DMS79 treated with DMSO at 0.1 percent for 48 hours (cell line): ENCODE measurements at regions not wholly inside any gene's neighbourhood (a gene's known extent, or its start where the extent isn't known, plus 50 kb on each side); places are given as distances from the start of the nearest gene placed in this dataset.

Source experiments
- DNase-seq: peaks from one replicate; lab custom pipeline; 2025; lab: John Stamatoyannopoulos, UW

DNA sequence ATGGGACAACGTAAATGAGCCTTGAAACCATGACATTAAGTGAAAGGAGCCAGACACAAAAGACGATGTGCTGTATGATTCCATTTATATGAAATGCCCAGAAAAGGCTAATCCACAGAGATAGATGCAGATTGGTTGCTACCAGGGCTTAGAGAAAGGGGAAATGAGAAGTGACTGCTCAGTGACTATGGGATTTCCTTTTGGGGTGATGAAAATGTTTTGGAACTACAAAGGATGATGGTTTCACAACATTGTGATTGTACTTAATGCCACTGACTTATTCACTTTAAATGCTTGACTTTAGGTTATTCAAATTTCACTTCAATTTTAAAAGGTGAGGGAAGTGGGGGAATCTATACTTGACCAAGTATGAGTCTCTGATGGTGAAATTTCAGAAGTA is 414.3 kb downstream of the SETD4 start:
- DNase-seq: no peak

DNA sequence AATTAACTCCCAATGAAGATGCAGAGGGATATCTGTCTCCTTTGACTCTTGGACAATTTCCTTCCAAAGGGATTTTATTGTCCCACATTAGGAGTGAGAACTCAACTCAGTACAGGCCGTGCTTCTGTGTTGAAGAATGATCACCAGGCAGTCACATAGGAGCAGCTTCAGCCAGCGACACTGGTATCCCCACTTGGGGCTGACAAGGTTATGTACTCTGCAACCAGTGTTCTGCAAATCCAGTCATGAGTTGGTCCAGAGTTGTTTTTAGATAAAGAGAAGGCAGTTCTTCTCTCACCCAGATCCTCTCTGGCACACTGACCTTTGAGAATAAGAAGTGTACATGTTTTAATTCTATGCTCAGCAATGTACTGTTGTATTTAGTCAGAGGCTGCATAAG is 415.8 kb downstream of the SETD4 start:
- DNase-seq: no peak

DNA sequence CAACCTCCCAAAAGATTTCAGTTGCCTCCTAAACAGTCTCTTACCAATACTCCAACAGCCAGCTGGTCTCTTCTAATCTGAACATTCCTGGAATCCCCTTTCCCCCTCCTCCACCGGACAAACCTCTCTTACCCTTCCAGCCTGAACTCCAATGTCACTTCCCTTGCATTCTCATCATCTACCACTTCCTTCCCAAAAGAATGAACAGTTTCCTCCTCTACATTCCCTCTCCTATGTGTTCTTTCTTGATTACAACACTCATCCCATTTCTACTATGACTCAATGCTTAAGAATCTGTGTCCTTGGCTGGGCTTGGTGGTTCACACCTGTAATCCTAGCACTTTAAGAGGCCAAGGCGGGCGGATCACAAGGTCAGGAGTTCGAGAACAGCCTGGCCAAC is 417.1 kb downstream of the SETD4 start:
- DNase-seq: no peak

GRCh38 chr21:35641271-35642016 is 418.9 kb downstream of the SETD4 start:
- no peak for DNase-seq

DNA sequence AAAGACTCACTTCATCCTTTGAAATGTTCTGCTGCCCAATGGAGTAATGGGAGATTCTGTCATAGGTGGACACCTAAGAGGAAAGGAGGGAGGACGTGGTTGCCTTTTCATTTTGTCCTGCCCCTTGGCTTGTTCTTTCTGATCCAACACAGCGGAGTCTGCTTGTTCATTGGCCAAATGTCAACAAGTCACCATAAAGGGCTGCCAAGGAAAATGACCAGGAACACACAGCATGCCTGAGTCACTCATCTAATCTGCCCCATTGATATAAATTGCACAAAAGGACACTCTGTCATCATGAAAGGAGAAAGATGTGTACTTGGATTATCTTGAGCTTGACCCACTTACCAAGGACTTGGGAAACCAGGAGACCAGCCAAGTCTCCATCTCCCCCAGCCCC is 422.9 kb downstream of the SETD4 start:
- DNase-seq: no peak

GRCh38 chr21:35635994-35636393 is 424.3 kb downstream of the SETD4 start:
- DNase-seq: no peak

DNA sequence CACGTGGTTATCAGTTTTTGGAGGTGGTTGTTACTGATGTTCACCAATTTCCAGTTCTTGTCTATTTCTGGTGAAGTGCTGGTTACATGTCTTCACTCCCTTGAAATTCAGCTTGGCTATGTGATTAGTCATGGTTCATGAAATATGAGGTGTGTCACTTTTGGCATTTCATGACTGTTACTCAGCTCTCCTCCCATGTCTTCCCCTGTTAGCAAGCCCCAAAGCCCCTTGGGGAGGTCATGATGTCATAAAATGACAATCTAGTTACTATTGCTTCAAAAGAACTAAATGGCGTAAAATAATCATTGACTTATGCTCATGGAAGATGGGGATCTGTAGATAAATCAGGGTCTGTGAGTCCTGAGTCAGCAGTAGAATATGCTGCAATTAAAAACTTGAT is 425.1 kb downstream of the SETD4 start:
- no peak for DNase-seq

DNA sequence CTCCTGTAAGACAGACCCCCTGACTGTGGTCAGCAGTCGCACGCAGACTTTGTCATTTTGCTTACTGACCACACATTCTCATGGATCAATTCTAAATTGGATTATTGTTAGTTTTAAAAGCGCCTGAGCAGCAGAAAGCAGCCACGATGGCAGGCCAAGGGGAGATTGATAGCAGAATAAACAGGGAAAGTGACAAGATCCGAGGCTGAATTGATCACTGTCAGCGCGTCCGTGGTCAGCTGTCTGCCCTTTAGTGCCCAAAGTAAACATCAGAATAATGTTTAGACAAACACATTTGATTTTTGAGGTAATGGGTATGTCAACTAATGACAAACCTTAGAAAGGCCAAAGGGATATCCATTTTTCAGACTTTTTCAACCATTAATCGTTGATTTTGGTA is 426.8 kb downstream of the SETD4 start:
- DNase-seq: no peak

GRCh38 chr21:35632711-35633110 is 427.6 kb downstream of the SETD4 start:
- DNase-seq: no peak

DNA sequence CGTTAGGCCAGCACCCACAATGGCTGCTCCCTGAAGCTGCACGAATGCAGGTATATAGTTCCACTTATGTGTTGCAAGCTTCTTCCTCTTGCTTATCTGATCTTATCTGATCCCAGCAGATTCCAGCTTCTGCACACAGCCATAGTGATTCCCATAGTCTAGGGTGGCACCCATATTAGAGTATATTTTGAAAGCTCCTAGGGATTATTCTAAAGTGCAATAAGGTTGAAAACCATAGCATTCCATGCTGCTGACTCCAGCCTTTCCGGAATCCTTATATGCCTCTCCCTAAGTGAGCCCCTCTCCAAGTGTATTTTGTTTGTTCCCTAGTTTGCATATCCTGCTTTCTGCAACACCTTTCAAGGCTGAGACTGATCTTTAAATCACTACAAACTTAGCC is 432.0 kb downstream of the SETD4 start:
- DNase-seq: no peak

GRCh38 chr21:35627462-35627861 is 432.9 kb downstream of the SETD4 start:
- no peak for DNase-seq

GRCh38 chr21:35625576-35625975 is 434.8 kb downstream of the SETD4 start:
- no peak for DNase-seq

DNA sequence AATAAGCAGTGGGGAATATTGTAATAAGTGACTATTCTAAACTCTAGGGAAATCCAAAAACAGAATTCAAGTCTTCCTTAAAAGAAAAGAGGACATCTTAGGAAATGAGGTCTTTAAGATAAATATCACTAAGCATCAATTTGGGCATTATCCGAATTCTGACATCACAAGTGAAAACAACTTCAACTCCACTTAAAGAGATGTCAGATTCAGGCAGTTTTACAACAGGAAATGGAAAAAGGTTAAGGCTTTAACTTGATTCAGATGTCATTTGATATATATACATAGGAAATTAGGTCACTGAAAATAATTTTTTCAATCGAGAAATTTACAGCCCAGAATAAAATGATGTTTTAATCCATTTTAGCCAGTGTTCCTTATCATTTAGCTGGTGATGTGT is 435.4 kb downstream of the SETD4 start:
- no peak for DNase-seq

GRCh38 chr21:35622612-35623011 is 437.7 kb downstream of the SETD4 start:
- no peak for DNase-seq

DNA sequence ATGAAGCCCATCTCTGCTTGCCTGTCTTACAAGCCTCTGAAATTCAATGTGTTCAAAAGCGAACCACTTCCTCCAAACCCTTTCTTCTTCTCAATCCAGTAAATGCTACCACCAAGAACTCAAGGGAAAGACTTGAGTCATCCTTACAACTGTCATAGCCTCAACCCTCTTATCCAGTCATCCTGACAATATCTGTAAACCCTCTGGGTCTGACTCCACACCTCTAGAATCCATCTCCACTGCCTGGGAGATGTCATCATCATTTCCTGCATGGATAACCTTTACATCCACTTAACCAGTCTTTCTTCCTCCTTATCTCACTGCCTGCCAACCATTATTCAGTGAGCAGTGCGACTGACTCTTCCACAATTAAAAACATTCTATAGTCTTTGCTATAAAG is 441.1 kb downstream of the SETD4 start:
- DNase-seq: no peak

GRCh38 chr21:35617491-35617890 is 442.8 kb downstream of the SETD4 start:
- DNase-seq: no peak

GRCh38 chr21:35616090-35616489 is 444.2 kb downstream of the SETD4 start:
- no peak for DNase-seq

DNA sequence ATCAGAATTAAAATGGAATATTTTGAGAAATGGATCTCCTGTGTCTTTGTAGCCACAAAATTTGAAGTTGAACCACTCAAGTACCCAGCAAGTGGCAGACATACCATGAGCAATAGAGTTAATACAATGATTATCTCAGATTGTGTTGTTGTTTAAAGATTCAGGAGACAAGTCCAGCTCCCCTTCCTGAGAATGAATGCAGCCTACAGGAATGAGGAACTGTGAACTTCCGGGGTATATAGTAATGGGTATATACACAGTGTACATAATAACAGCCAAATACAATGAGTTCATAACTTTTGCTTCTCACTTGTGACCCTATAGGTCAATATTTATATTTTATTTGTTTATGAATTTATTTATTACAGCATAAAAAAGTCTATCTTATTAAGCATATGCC is 445.0 kb downstream of the SETD4 start:
- no peak for DNase-seq

DNA sequence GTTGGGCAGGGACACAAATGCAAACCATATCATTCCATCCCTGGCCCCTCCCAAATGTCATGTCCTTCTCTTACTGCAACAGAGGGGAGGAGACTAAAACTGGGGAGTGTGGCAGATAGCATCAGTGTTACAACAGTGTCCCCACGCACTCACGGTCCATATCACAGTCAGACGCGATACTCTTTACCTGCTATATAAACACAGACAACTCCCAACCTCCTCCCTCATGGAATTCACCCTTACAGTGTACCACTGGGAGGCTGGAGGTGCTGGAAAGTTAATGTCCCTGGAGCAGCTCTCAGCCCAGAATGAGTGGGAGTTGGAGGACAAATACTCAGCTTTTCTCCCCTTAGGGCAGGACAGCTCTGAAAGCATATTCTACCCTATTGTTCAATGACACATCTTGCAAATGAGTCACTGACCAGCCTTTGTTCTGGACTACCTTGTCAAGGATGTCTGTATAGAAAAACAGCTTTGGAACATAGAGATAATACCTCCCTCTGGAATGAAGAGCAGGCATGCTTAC is 445.9 kb downstream of the SETD4 start:
- no peak for DNase-seq

DNA sequence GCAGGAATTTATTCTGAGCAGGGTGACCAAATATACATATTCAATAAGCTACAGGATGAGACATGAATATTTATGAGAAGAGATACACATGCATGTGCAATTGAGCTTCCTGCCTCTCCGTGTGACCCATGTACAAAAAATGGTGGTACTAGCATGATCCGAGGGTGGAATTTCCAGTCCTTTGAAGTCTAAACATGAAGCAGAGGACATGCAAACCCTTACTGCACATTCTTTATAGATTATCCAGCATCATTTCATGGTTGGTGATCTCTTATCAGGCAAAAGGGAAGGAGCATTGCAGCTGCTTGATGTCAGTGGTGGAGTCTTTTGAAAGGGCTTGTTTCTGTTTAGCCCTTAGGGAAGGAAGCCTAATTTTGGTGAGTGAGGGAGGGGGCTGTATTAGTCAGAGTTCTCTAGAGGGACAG is 448.6 kb downstream of the SETD4 start:
- no peak for DNase-seq

GRCh38 chr21:35609263-35609662 is 451.1 kb downstream of the SETD4 start:
- DNase-seq: no peak

DNA sequence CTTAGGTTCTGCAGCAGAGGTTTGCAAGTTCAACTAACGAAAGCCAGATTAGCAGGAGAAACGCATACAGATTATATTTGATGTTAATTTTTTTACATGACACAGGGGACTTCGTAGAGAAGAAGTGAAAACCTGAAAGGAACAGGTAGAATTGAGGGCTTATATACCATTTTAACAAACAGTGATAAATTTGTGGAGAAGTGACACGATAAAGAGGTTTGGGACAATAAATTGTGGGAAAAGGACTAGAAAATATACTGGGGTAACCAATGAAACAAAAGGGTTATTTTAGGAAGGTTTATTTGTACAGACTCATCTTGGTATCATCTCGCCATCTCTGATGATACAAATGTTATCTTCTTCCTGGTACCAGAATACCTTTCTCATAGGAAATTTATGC is 452.9 kb downstream of the SETD4 start:
- DNase-seq: no peak

DNA sequence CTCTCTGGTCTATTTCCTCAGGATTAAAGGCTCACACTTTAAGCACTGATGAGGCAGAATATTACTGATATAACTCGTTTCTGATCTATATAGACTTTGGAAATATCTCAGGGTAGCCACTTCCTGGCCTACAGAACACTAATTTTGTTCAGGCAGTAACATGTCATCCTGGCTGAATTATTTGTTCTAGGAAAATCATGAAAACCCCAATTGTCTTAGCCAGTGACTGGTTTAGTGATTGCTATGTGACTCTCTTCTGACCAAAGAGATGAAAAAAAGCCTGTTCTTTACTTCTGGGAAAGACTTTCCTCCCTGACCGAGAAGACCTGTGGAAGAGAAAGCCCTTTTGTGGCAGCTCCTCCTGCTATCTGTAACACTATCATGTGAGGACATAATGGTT is 453.7 kb downstream of the SETD4 start:
- DNase-seq: no peak

DNA sequence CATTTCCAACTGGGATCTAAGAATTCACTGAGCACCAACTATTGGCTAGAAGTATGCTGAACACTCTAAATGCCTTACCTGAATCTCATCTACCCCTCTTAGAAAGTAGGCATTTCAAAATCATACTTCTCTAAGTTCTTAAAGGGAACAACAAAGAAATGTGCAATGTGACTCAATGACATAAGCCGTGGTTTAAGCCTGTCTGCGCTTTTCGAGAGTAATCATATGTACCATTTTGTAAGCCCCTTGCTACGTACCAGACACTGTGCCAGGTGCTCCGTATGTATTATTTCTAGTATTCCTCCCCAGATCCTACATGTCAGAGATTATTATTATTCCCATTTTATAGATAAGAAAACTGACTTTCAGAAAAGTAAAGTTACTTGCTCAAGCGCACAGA is 454.2 kb downstream of the SETD4 start:
- no peak for DNase-seq
